Fibroblast of the aortic adventitia (primary cell): ENCODE measurements at regions not wholly inside any gene's neighbourhood (a gene's known extent, or its start where the extent isn't known, plus 50 kb on each side); places are given as distances from the start of the nearest gene placed in this dataset.
"Not testable (repeated sequence)": the region's sequence is repeated elsewhere in the genome, so short reads cannot be mapped to it uniquely, and the experiment has no call there.

ENCODE experiments used
- DNase-seq: peaks from one replicate; pipeline ENCODE4 v3.0.0-alpha.2; 2010; ENCODE audit warnings: low read depth
- H3K4me3 ChIP-seq: 2 replicates; pipeline ENCODE4 v1.5.1; 2011; ENCODE audit warnings: low read depth, mild to moderate bottlenecking, control low read depth, low read length, moderate library complexity
- CTCF ChIP-seq: IDR thresholded peaks from 2 replicates; pipeline ENCODE4 v1.5.1; 2011; ENCODE audit warnings: mild to moderate bottlenecking, low read length, control low read depth, inconsistent platforms; ENCODE audit not compliant: insufficient read depth

GRCh38 chr18:55953326-55953725 is 365.3 kb upstream of the TCF4 start:
- no peak for DNase-seq
- no peak for TF ChIP-seq CTCF
- no peak overlapping the region for H3K4me3 ChIP-seq

- not testable (repeated sequence) for H3K4me3 ChIP-seq, DNase-seq
Measured at GRCh38 chr18:55951738-55952137, 363.7 kb upstream of the TCF4 start.

GRCh38 chr18:55950379-55951166 is 362.6 kb upstream of the TCF4 start:
- no peak for TF ChIP-seq CTCF
- DNase-seq = no peak
- H3K4me3 ChIP-seq = no peak overlapping the region

GRCh38 chr18:55934821-55935220 is 346.8 kb upstream of the TCF4 start:
- no peak overlapping the region for H3K4me3 ChIP-seq
- no peak for TF ChIP-seq CTCF
- no peak for DNase-seq

GRCh38 chr18:55932675-55933074 is 344.7 kb upstream of the TCF4 start:
- no peak overlapping the region for H3K4me3 ChIP-seq
- no peak for DNase-seq
- TF ChIP-seq CTCF = no peak

GRCh38 chr18:55927831-55928230 is 339.8 kb upstream of the TCF4 start:
- no peak for TF ChIP-seq CTCF
- DNase-seq = peak; percentile 66
- no peak overlapping the region for H3K4me3 ChIP-seq

- DNase-seq = no peak
- no peak for TF ChIP-seq CTCF
- no peak overlapping the region for H3K4me3 ChIP-seq
Measured at GRCh38 chr18:55925772-55926171, 337.8 kb upstream of the TCF4 start.
